ENCODE measurements at regions not wholly inside any gene's neighbourhood (a gene's known extent, or its start where the extent isn't known, plus 50 kb on each side); places are given as distances from the start of the nearest gene placed in this dataset.

DNA sequence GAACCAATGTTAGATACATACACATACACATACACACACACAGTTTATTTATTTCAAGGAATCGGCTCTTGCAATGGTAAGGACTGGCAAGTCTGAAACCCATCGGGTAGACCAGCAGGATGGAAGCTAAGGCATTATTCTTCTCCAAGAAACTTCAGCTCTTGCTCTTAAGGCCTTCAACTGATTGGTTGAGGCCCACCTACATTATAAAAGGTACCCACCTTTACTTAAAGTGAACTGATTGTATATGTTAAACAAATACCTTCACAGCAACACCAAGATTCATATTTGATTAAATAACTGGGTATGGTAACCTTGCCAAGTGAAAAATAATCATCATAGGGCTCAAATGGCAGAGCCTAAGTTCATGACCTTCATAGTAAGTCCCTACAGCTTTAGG lies 695.5 kb downstream of the BCL11B start:
- DNase-seq (ENCODE audit: low read depth) = no peak

DNA sequence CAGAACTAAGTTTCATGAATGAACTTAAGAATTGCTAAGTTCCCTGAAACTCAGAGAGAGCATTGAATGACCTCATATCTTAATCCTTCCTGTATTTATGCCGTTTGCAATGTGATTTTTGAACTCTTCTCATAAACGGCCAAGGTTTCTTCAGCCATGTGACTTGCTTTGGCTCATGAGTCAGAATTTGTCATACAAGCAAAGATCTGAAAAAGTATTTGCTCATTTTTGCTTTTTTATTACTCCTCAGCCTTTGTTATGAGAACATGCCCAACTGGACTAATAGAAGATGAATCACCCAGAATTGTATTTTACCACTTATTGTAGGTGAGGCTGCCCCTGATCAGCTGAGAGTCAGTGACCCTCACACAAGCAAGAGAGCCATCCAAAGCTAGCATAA lies 693.8 kb downstream of the BCL11B start:
- peak; percentile 1 for DNase-seq (ENCODE audit: low read depth)

DNA sequence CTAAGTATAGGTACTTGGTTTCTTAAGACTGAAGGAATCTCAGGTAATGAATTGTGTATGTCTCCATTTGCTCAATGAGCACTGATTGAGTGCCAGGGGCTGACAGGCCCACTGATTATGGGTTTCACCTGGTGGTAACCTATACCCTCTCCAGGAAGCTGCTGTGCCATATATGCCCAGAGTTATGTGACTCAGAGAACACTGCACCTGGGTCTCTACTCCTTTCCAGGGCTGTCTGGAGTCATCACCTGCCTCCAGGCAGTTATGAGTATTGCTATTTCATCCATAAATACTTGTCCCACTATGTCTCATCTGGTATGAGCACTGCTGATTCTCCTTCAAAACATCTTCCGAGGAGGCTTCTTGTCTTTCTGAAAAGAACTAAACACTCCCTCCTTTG lies 692.9 kb downstream of the BCL11B start:
- DNase-seq (ENCODE audit: low read depth) = no peak

DNA sequence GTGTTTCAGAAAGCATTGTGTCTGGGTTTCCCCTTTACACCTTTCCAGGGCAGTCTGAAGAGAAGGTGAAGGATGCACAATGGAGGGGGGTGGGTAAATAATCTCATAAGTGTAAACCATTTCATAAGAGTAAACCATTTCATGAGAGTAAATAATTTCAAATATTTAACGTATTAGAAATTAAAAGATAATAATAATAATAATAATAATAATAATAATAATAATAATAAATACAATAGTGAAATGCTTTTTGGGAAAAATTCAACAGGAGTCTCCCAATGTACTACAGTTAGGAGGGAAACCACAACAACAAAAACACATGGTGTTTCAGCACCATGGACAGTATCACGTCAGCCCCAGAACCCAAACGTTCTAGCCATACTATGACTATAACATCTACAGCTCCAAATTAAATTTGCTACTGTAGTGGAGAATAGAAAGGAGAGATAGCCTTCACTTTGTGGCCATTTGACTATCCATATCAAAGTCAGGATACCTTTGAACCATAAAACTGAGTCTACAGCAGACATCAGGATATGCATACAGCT lies 691.8 kb downstream of the BCL11B start:
- DNase-seq (ENCODE audit: low read depth) = no peak

DNA sequence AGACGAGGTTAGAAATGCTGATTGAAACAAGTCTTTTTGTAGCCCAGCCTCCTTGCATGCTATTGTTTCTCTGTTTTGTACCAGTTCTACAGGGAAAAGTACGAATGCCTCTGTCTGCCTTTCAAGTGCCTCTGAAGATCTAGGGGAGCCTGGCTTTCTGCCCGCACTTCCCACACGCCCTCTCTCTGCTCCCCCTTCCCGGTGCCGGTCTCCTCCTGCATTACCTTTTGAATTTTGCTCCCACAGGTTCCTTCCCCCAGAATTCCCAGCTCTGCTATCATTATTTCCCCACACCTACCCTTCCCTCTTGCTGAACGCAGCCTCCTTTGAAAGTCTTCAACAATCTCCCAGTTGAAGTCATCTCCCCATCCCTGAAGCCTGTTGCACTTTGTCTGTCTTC lies 689.7 kb downstream of the BCL11B start:
- DNase-seq (ENCODE audit: low read depth) = no peak

DNA sequence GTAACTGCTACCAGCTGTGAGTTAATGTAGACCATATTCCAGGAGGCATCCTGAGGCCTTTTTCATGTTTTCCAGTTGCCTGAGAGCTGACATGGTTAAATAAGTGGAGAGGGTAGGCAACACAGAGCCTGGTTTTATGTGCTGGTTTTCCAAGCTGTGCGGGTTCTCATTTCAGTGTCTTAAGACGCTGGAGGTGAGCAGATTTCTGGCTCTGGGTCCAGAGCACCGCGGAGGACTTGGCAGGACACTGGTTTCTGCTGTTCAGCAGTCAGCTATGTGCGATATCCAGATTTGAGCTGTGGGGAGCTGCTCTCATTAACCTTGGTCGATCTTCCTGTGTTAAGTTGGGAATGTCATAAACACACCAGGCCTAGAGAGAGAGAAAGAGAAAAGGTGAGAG lies 680.8 kb downstream of the BCL11B start:
- DNase-seq (ENCODE audit: low read depth) = no peak

DNA sequence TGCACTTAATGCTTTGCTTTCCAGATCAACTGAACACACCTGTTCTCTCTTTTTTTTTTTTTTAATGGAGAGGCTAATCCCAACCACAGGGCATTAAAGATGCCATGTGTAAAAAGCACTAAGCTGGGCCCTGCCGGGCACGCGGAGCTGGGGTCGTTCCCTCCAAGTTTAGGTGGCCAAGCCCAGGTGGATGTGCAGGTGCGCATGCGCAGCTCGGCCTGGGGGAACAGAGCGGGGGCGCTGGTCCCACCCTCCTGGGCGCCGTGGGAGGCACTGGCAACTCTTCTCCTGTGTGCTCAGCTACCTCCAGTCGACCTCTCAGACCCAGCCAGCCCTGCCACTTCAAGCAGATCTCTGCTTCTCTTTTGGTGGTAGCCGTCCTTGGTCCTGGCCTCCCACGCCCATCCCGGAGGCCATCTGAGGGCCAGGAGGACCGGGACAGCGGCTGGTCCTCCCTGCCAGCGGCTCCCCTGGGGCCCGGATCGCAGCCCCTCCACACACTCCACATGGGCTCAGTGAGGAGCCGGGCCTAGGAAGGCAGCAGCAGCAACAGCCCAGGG lies 679.3 kb downstream of the BCL11B start:
- DNase-seq (ENCODE audit: low read depth) = no peak

DNA sequence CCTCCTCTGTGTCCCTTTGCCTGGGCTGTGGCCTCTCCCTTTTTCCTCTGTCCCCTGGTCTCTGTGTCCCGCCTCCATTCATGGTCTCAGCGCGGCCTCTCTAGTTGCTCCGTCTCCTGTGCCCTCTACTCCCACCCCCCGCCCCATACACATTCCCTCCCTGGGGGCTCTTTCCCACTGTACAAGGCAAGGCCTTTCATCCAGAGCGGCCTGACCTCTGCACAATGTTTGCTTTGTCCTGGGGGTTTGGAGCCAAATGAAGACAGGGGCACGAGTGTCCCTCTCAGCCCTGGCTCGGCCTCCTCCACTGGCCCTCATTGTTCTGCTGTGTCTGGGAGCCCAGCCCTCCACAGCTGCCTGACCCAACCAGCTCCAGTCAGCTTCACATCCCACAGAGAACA lies 678.6 kb downstream of the BCL11B start:
- no peak for DNase-seq (ENCODE audit: low read depth)

DNA sequence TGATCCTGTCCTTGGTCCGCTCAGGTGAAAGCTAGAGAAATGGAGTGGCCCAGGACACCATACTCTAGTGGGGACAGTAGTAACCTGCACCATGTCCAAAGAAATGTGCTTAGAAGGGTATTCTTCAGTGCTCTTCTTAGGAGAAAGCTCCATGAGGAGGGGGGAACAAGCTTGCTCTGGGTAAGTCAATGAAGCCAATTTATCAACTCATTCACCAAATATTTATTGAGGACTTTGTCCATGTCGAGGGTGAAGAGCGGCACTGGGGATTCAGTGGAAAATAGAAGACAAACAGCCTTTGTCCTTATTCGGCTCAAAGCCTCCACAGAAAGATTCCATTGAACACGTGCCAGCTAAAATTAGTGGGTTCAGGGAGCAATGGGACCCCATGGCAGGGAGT lies 677.8 kb downstream of the BCL11B start:
- no peak for DNase-seq (ENCODE audit: low read depth)

DNA sequence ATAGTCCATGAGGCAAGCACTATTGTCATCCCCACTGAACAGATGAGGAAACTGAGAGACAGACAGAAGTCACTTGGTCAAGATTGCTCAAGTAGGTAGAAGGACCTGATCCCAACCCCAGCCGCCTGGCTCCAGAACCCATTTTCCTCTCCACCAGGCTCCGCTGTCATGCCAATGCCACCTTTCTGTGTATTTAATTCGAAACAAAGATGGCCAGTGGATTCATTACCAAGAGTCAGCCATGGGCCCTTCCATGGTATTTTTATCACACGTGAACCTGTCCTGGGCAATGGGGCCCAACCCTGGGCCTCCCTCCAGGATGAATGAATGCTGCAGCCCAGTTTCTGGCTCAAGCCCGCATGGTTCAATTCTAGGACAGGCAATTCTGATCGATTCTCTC lies 673.4 kb downstream of the BCL11B start:
- no peak for DNase-seq (ENCODE audit: low read depth)

DNA sequence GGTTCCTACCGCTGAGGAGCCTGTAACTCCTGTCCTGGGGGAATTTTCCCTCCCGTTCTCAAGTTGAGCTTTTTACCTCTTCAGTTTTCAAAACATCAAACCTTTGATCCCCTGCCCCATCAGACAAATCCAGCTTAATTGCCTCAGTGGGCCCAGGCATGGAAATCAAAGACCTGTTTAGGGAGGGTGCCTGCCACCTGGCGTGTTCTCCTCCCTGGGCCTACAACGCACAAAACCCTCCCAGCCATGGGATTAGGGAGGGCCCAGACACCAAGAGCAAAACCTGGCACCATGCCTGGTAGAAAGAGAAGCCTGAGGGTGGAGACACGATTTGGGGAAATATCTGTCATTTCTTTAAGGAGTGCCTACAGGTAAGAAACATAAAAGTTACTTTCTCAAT lies 672.9 kb downstream of the BCL11B start:
- DNase-seq (ENCODE audit: low read depth) = no peak

DNA sequence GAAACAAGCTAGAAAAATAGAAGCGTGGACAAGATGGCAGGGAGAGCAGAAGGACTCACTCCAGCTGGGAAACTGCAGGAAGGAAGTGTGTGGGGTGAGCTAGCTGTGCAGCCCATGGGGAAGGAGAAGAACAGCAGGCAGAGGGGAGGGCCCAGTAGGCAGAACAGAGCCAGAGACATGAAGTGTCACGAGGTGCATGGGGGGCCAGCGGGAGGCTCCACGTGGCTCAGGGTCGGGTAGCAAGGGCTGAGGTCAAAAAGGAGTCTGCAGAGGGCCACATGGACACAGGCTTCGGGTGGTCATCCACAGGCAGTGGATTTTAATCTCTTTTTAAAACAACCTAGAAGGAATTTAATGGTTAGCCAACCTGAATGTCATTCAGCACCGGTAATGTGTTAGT lies 669.0 kb downstream of the BCL11B start:
- DNase-seq (ENCODE audit: low read depth) = no peak

DNA sequence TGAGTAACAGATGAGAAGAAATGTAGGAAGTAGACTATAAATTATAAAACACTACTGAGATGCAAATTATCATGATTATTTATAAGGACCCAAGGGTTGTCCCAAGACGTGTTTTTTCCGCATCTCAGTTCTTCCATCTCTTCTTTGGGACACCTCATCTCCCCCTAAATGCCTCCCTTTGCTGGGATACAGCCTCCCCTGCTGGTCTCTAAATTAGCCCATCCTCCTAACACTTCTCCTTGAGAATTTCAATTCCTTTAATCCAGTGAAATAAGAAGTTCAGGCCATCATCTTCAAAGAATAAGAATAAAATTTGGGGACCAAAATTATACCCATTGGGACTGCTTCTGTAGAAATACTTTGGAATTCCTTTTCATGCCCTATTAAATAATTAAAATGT lies 667.0 kb downstream of the BCL11B start:
- DNase-seq (ENCODE audit: low read depth) = no peak

DNA sequence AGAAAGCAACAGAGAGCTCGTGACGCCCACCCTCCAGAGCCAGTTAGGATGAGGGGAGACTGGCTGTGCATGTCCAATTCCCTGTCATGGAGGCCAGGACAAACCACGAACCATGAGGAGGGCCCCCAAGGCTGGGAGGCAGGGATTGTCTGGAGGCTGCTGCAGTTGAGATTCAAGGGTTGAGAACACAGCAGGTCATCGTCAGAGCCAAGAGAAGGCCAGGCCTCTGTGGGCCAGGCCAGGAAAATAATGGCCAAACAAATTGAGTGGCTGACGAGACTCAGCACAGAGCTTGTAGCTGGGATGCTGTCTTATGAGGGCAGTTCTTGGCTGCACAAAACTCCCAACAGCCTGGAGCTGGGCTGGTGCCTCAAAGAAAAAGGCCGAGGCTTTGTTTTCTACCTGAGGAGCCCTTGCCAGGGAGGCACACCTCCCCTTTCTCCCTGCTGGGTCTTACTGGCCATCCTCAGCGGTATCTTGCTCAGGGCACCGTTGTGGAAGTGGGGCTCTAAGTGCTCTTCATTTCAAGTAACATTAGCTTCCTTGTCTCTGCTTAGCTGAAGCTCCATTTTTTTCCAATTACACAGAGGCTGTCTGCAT lies 665.9 kb downstream of the BCL11B start:
- no peak for DNase-seq (ENCODE audit: low read depth)

DNA sequence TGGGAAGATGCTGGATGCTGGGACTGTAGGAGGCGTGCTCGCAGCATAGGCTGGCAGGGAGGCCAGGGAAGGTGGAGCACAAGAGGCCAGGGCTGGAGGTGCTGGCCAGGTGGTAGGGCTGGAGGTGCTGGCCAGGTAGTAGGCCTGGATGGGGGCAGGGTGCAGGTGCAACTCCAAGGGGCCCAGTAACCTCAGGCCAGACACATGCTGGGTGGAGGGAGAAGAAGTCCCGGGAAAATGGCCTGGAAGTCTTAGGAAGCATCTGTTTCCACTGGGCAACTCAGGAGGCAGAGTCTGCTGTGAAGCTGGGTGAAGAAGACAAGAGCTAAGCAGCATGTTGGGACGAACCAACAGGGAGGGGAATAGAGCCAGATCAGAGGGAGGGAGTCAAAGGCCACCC lies 665.2 kb downstream of the BCL11B start:
- DNase-seq (ENCODE audit: low read depth) = no peak

DNA sequence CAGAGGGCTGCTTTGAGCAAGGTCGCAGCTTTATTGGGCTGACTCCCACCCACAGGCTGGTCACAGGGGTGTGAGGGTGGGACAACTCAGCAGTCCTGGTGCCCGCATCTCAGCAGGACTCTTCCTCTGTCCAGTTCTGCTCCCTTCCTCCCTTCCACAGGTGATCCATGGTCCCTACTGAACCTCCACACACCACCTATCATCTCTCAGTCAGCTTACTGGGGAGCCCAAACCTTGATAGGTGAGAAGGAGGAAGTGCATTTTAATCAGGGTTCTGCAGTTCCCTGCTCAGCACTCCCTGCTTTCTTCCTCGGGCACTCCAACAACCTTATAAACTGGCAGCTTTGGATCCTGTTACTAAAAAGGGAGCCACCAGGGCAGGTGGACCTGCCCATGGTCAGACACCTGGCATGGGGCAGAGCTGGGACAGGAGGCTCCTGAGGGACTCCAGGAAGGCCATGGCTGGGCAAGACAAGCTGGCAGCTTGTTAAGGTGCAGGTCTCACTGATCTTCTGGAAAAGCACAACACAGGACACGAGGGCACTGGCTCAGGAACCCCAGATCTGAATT lies 664.6 kb downstream of the BCL11B start:
- DNase-seq (ENCODE audit: low read depth) = no peak

DNA sequence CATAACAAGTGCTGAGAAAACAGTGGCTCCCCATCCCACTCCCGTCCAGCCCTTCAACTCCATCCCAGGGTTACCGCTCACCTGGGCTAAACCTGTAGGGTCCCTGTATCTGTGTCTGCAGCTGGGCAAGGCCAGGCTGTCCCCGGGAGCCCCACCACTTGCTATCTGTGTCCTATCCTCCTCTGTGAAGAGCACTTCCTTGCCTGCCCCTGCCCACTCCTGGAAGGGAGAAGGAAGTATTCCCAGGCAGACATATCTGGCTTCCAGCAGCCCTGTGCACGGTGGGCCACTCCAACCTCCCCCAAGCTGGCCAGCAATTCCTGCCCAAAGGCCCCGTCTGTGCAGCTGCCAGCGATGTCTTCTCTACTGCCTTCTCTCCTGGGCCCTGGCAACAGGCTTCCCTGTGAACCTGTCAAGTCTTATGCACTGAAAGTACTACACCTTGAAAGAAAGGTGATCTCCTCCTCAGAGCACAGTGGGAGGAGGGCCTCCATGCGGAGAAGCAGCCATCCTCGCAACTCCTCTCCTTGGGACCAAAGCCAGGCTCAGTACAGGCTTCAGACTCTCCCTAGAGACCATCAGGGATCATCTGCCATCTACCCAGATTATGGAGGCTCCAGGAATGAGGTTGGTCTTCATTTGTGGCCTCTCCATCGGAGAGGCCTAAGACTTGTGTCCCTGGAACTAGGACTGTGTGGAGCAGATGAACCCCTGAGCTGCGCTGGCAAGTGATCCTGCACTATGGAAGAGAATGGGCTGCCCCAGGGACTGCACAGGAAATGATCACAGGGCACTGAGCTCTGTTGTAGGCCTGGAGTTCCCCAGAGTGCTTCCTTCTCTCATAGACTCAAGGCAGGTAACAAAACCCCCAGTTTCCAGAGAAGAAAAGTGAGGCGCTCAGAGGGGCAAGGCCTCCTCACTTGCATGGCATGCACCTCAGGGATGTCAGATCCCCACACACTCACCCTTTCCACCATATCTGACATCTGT lies 663.6 kb downstream of the BCL11B start:
- DNase-seq (ENCODE audit: low read depth) = no peak

DNA sequence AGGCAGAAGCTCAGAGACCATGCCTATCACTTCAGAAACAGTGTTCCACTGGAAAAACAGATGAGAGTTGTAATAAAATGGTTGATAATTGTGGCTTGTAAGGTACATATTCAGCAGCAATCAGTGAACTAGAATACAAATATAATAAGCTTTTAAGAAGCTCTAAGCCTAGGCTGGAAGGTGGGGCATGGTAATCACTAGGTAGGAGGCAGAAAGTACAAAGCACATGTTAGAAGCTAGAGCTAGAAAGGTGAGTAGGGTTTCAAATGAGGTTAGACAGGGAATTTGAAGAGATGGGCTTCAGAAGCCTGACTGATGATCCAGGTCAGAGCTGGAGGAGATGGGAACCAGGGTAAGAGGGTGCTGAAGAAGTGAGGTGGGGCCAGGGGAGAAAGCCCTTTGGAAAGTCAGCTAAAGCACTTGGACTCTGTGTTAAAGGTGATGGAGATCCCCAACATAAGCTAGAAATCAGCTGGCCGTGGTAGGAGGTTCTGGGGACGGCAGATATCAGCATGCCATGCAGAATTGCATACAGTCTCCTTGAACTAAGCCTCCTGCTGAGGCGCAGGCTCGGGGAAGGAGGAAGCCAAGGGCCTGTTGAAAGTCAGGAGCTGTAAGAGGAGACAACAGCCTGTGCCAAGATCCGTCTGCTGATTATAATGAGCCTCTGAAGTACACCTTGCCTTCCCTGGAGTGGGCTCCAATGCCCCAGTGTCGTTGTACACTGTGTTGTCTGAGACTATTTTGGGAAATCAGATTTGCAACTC lies 659.4 kb downstream of the BCL11B start:
- DNase-seq (ENCODE audit: low read depth) = no peak

DNA sequence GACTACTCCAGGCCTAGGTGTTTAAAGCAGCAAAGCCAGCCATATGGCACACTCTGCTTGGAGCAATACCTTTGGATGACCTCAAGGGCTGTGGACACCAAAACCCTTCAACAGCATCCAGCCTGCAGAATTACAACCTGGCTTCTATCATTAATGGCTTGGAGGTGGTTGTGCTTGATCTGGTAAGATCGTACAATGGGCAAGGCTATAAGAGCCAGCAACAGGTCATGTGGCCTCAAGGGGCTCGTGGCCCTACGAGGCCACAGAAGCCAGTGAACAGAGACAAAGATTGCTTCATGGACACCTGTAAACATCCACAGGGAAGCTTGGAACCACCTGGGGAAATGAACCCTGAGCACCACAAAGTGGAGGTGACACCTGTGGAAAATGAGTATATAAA lies 657.3 kb downstream of the BCL11B start:
- no peak for DNase-seq (ENCODE audit: low read depth)

DNA sequence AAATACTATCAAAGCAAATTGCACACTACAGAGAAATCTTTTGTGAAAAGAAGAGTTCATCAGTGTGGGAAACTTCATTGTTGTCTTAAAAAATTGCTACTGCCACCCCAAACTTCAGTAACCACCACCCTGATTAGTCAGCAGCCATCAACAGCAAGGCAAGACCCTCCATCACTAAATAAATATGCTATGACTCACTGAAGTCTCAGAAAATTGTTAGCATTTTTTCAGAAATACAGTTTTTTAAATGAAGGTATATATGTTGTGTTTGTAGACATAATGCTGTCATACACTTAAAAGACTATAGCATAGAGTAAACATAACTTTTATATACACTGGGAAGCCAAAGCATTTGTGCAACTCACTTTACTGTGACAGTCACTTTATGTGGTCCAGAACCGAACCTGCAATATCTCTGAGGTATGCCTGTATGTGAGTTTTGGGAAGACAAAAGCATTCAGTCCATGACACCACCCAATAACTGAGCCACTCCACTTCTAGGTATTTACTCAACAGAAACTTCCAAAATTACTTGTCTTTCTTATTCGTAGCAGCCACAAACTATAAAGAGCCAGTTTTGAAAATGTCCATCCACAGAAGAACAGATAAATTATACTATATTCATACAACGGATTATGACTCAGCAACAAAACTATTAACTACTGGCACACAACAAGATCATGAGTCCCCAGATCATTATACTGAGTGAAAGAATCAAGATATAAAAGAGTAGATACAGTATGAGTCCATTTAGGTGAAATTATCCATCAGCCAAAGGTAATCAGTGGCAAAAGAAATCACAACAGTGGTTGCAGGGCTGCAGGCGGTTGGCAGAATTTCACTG lies 649.6 kb downstream of the BCL11B start:
- peak; percentile 1 for DNase-seq (ENCODE audit: low read depth)
